ENCODE measurements at regions not wholly inside any gene's neighbourhood (a gene's known extent, or its start where the extent isn't known, plus 50 kb on each side); places are given as distances from the start of the nearest gene placed in this dataset.

GRCh38 chr14:71694591-71695530 lies 237.4 kb upstream of the RGS6 start:
- no peak overlapping the region for H3K9ac ChIP-seq (replicated peaks; ENCODE audit: extremely low read depth, insufficient read depth, low read length)
- TF ChIP-seq POLR2A (IDR thresholded peaks at IDR 0.05; ENCODE audit: low read depth, low read length) (no peak), MAX (IDR thresholded peaks at IDR 0.05; ENCODE audit: insufficient read depth, insufficient read length) (no peak), EZH2 (IDR thresholded peaks at IDR 0.05; ENCODE audit: borderline replicate concordance, low read depth, low read length, severe bottlenecking) (no peak), GATA2 (IDR thresholded peaks at IDR 0.05; ENCODE audit: insufficient read depth, insufficient read length, low read depth, low read length) (no peak), FOS (IDR thresholded peaks at IDR 0.05; ENCODE audit: borderline replicate concordance, insufficient read depth, low read length) (no peak), CTCF (IDR thresholded peaks at IDR 0.05; ENCODE audit: extremely low read depth in 1 of 2, insufficient read depth in 1 of 2, low read depth in 1 of 2, low read length in 2 of 2) (no peak), POLR2AphosphoS5 (IDR thresholded peaks at IDR 0.05; ENCODE audit: insufficient read depth, low read depth, low read length) (no peak), MYC (IDR thresholded peaks at IDR 0.05; ENCODE audit: low read depth, low read length) (no peak), JUN (IDR thresholded peaks at IDR 0.05; ENCODE audit: borderline replicate concordance, insufficient read depth, insufficient read length, low read depth) (no peak)
- FAIRE-seq (no peak), DNase-seq (ENCODE audit: low read depth, low spot score) (no peak)
- H3K4me3 ChIP-seq (replicated peaks in 1 of 3; ENCODE audit: insufficient read depth in 1 of 3, low read depth in 1 of 3, low read length in 3 of 3): no peak overlapping the region
- H3K27me3 ChIP-seq (ENCODE audit: control insufficient read depth in 2 of 2, insufficient read depth in 2 of 2, low read length in 2 of 2): no peaks in the 10 kb centered on the region
- ChIA-PET POLR2A (no interaction called here), CTCF (no interaction called here)
- H3K4me2 ChIP-seq (ENCODE audit: insufficient read depth, low read length): no peak overlapping the region
- H4K20me1 ChIP-seq (replicated peaks; ENCODE audit: control insufficient read depth, extremely low read depth, insufficient read depth, low read length): no peaks in the 10 kb centered on the region
- no peaks in the 10 kb centered on the region for H3K9me1 ChIP-seq (replicated peaks; ENCODE audit: control insufficient read depth, extremely low read depth, insufficient read depth, low read length)
- no peaks in the 10 kb centered on the region for H3K9me3 ChIP-seq (replicated peaks; ENCODE audit: control insufficient read depth, insufficient read depth, low read length)
- peaks cover 8% of the 10 kb centered on the region for H3K4me1 ChIP-seq (ENCODE audit: control insufficient read depth, extremely low read depth, insufficient read depth, low read length)
- no TSS peak for BruUV-seq (replicated peaks)
- no peak overlapping the region for H2AFZ ChIP-seq (ENCODE audit: low read depth, low read length)
- dilution Hi-C loops (cut with MboI; ENCODE audit: extremely low pct_ligation_motif_present, low sequenced_read_pairs) (no loop called here), intact Hi-C loops (cut with micrococcal nuclease) (no loop called here)
- no peaks in the 10 kb centered on the region for H3K79me2 ChIP-seq (ENCODE audit: control insufficient read depth, insufficient read depth, low read length)
- H3K27ac ChIP-seq (ENCODE audit: insufficient read depth, low read depth, low read length): no peak overlapping the region
- H3K36me3 ChIP-seq (ENCODE audit: control insufficient read depth in 2 of 2, extremely low read depth in 1 of 2, insufficient read depth in 2 of 2, low read length in 2 of 2): no peaks in the 10 kb centered on the region
